IPS-NIHi11 (cell line): ENCODE measurements at regions not wholly inside any gene's neighbourhood (a gene's known extent, or its start where the extent isn't known, plus 50 kb on each side); places are given as distances from the start of the nearest gene placed in this dataset.
"Not testable (repeated sequence)": the region's sequence is repeated elsewhere in the genome, so short reads cannot be mapped to it uniquely, and the experiment has no call there.

ENCODE experiments used
- DNase-seq: peaks from one replicate; pipeline ENCODE4 v3.0.0; 2012; ENCODE audit warnings: mixed read lengths, low spot score

- DNase-seq: no peak
Observed at GRCh38 chr3:104388619-104389018, 978.1 kb upstream of the ALCAM start.

GRCh38 chr3:104392327-104392726, 974.4 kb upstream of the ALCAM start:
- DNase-seq: no peak

- no peak for DNase-seq
Observed at GRCh38 chr3:104396974-104397669, 969.6 kb upstream of the ALCAM start.

- no peak for DNase-seq
Observed at GRCh38 chr3:104397713-104398112, 969.0 kb upstream of the ALCAM start.

GRCh38 chr3:104402902-104403301, 963.8 kb upstream of the ALCAM start:
- no peak for DNase-seq

- DNase-seq: peak; percentile 4
Observed at GRCh38 chr3:104411757-104412156, 955.0 kb upstream of the ALCAM start.

GRCh38 chr3:104412608-104413580, 953.8 kb upstream of the ALCAM start:
- DNase-seq: no peak

- no peak for DNase-seq
Observed at GRCh38 chr3:104428337-104428925, 938.3 kb upstream of the ALCAM start.

- DNase-seq: no peak
Observed at GRCh38 chr3:104429727-104430126, 937.0 kb upstream of the ALCAM start.

GRCh38 chr3:104436506-104436905, 930.2 kb upstream of the ALCAM start:
- no peak for DNase-seq

GRCh38 chr3:104437131-104437750, 929.5 kb upstream of the ALCAM start:
- DNase-seq: peak; percentile 11

- DNase-seq: peak; percentile 7
Observed at GRCh38 chr3:104437891-104438290, 928.8 kb upstream of the ALCAM start.

- DNase-seq: peak; percentile 3
Observed at GRCh38 chr3:104438706-104439105, 928.0 kb upstream of the ALCAM start.

- not testable (repeated sequence) for DNase-seq
Observed at GRCh38 chr3:104445252-104445919, 921.3 kb upstream of the ALCAM start.

GRCh38 chr3:104447681-104448080, 919.0 kb upstream of the ALCAM start:
- DNase-seq: no peak

GRCh38 chr3:104452697-104453096, 914.0 kb upstream of the ALCAM start:
- DNase-seq: no peak

GRCh38 chr3:104458657-104459056, 908.1 kb upstream of the ALCAM start:
- DNase-seq: no peak

- DNase-seq: peak; percentile 50
Observed at GRCh38 chr3:104460477-104461406, 906.0 kb upstream of the ALCAM start.

GRCh38 chr3:104461431-104461830, 905.3 kb upstream of the ALCAM start:
- no peak for DNase-seq

- no peak for DNase-seq
Observed at GRCh38 chr3:104472221-104472620, 894.5 kb upstream of the ALCAM start.

GRCh38 chr3:104474011-104474410, 892.7 kb upstream of the ALCAM start:
- no peak for DNase-seq
